Stimulated activated CD4-positive, alpha-beta T cell treated with anti-CD3 and anti-CD28 coated beads, Interleukin-2, amount 100 ng/mL, for 4 hours (primary cell): ENCODE measurements at regions not wholly inside any gene's neighbourhood (a gene's known extent, or its start where the extent isn't known, plus 50 kb on each side); places are given as distances from the start of the nearest gene placed in this dataset.
"Not testable (repeated sequence)": the region's sequence is repeated elsewhere in the genome, so short reads cannot be mapped to it uniquely, and the experiment has no call there.

Experiments used
- DNase-seq: peaks from one replicate; pipeline ENCODE4 v3.0.0-alpha.2; 2020; ENCODE audit warnings: low read depth

DNA sequence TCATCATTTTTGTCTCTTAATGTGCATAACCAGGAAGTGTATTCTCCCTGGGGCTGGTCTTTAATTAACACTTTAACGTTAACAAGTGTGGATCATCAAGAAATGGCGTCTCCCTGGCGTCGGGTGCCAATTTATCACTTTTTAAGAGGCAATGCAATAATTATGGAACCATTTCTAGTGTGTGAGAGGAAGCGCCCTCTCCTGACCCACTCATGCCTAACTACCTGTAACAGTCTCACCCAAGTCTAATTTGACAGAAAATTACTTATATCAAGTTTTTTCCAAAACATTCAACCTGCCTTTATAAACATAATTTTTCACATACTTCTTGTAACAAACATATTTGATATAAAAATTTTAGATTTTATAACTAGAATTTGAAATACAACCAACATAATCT lies 905.3 kb upstream of the MDGA2 start:
- no peak for DNase-seq

DNA sequence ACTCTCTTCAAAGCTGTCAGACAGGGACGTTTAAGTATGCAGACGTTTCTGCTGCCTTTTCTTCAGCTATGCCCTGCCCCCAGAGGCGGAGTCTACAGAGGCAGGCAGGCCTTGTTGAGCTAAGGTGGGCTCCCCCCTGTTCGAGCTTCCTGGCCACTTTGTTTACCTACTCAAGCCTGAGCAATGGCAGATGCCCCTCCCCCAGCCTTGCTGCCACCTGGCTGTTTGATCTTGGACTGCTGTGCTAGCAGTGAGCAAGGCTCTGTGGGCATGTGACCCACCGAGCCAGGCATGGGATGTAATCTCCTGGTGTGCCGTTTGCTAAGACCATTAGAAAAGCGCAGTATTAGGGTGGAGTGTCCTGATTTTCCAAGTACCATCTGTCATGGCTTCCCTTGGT lies 900.4 kb upstream of the MDGA2 start:
- no peak for DNase-seq

DNA sequence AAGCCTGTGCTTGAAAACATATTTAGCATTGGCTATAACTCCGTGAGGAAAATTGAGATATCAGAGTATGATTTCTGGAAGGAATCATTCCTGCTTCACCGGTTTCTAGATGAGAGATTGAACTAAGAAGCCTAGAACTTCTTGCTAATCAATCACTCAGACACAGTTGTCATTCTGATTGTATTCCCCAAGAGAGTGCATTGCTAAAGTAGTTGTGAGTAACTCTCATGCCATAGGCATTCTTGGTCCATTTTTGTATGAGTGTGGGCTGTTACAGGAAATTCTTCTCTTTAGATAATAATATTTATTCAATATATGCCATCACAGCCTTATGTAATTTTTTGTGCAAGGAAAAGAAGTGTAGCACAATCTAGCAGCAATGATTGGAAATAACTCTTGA lies 893.3 kb upstream of the MDGA2 start:
- no peak for DNase-seq

DNA sequence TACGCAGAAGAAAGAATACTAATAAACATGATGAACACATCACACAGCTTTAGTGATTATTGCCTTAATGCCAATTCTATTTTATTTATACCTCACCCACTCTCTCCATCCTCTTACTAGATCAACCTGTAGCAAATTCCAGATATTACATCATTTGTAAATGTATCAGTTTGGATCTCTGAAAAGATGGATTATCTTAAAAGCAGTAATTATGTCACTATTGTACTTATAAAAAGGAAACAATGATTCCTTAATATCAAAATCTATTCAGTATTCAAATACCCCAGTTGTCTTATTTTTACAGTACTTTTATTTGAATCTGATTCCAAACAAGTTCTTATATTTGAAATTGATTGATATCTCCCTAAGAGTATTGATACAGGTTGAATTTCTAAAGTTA lies 892.8 kb upstream of the MDGA2 start:
- no peak for DNase-seq

DNA sequence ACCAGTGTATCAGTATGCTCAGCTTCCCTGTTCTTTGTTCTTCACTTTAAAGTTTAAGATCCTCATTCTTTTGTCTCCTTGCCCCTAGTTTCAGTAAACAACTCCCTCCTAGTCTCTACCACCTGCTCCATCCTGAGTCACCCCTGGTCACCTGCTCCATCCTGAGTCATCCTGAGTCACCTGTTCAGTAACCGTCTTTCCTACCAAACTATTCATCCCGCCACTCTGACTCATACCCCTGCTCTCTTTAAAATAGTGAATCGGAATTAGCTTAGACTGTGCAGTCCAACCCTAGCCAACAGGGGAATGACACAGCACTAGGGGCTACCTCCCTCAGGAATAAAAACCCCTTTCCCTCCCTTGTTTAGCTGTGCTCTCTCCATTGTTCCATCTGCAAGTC lies 888.1 kb upstream of the MDGA2 start:
- DNase-seq, result no peak

DNA sequence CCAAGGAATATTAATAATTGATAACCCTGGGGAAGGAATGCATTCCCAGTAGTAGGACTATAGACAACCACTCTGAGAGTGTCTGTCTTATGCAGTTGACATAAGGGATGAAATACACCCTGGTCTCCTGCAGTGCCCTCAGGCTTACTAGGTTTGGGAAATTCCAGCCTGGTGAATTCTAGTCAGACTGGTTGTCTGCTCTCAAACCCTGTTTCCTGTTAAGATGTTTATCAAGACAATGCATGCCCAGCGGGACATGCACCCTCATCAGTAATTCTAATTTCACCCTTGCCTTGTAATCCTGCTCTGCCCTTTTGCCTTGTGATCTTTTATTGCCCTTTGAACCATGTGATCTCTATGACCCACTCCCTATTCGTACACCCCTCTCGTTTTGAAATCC lies 886.0 kb upstream of the MDGA2 start:
- DNase-seq, result not testable (repeated sequence)

GRCh38 chr14:48560421-48560820 lies 885.0 kb upstream of the MDGA2 start:
- DNase-seq, result no peak

GRCh38 chr14:48553443-48553842 lies 878.0 kb upstream of the MDGA2 start:
- no peak for DNase-seq

DNA sequence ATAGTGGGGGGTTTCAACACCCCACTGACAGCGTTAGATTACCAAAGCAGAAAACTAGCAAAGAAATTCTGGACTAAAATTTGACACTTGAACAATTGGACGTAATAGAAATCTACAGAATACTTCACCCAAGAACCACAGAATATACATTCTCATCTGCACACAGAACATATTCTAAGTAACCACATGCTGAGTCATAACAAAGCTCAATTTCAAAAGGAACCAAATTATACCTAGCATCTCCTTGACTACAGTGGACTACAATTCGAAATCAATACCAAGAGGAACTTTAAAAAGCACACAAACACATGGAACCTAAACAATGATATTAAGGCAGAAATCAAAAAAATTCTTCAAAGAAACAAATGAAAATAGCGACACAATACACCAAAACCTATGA lies 871.6 kb upstream of the MDGA2 start:
- DNase-seq, result no peak

DNA sequence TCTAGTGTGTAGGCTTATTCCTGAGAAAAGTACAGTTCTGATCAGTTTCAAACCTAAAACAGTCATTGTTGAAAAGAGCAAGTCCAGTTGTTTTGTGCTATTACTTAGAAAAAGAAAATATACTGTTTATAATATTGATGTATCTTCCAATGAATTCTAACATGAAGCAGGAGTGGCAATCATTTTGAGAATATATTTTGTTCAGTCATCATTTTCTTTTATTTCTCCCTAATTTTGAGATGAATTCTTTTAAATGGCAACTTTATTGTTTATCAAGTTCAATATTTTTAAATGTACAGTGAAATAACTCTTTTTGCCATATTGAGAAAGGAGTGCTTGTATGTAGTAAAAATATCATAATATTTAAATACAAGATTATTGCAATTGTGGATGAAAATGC lies 862.2 kb upstream of the MDGA2 start:
- no peak for DNase-seq

GRCh38 chr14:48536318-48536717 lies 860.9 kb upstream of the MDGA2 start:
- no peak for DNase-seq

DNA sequence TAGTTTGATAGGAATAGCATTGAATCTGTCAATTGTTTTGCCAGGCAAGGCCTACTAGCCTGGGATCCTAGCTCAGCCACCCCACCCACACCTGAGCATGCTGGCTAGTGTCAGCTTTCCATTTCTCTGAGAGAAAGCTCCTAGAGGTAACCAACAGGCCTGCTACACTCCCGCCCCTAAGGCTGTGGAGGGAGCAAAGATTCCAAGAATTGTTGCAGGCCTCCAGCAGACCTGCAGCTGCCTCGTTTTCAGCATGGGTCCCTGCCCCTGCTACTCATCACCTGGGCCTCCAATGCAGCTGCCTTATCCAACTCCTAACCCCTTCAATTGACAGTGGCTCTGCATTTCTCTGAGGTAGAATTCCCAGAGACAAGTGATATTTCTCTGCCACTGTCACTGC lies 852.4 kb upstream of the MDGA2 start:
- DNase-seq, result no peak

DNA sequence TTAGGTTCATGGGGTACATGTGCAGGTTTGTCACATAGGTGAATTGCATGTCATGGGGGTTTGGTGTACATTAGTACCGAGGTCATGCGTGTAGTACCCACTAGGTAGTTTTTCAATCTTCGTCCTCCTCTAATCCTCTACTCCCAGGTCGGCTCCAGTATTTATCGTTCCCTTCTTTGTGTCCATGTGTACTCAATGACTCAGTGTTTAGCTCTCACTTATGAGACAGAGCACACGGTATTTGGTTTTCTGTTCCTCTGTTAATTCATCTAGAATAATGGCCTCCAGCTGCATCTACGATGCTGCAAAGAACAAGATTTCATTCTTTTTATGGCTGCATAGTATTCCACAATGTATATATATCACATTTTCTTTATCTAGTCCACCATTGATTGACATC lies 850.9 kb upstream of the MDGA2 start:
- no peak for DNase-seq

- no peak for DNase-seq
These were observed 829.5 kb upstream of the MDGA2 start for GRCh38 chr14:48504921-48505320.

DNA sequence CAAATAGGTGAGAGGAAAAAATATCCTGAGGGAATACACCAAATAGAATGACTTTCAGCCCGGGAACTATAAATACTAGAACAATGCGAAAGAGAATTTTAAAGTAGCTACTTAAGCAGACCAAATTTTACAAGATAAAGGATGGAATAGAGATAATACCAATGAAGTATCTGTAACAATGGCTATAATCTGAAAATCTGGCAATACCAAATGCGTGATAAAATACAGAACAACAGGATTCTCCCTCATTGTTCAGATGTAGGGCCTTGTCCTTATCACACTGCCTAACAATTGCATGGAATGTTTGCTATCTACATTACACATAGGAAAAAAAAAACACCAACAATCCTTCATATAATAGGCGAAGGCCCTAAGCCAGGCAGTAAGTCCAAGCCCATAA lies 815.4 kb upstream of the MDGA2 start:
- no peak for DNase-seq

- DNase-seq, result no peak
These were observed 798.5 kb upstream of the MDGA2 start for GRCh38 chr14:48473944-48474343.

DNA sequence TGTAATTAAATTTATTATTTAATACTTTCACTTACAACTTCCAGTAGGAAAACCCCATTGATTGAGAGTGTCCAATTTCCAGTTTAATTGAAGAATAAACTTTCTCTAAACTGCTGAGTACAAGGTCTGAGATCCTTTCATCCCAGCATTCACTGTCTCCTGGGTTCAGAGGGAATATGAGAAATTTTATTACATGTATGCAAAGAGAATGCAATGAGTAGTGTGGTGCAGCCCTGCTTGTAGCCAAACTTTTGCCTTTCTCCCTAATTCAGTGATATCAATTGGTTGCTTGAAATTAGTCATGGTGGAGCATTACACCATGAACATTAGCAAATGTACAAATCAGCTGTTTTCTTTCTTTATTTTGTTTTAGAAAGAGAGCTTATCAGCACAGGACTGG lies 780.6 kb upstream of the MDGA2 start:
- no peak for DNase-seq

DNA sequence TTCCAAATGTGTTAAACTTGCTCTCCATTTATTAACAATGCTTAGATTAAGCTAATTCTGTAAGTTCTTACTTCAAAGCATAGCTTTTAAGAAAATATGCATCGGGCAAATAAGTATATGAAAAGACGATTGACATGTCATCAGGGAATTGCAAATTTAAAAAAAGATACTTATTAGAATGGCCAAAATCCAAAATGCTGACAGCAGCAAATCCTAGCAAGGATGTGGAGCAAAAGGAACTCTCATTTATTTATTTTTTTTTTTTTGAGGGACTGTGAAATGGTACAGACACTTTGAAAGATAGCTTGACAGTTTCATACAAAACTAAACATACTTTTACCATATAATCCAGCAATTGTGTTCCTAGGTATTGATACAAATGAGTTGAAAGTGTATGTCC lies 779.5 kb upstream of the MDGA2 start:
- no peak for DNase-seq

GRCh38 chr14:48452437-48452995 lies 777.1 kb upstream of the MDGA2 start:
- no peak for DNase-seq

- no peak for DNase-seq
These were observed 759.8 kb upstream of the MDGA2 start for GRCh38 chr14:48435221-48435620.

DNA sequence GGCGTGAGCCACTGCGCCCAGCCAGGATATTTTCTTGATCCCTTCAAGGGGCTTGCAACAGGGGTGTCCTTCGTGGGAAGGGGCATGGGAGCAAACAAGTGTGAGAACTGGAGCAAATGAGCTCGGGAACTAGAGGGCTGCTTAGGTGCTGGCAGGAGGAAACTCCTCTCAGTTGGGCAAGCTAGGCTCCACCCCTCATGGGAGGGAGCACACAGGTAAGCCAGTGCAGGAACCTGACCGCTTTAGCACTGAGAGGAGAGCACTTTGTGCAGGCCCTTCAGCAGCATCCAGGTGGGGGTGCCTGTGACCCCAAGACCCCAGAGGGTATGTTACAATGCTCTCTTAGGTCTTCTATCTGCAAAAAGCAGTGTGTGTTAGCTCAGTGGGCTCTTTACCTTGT lies 755.4 kb upstream of the MDGA2 start:
- DNase-seq, result no peak

DNA sequence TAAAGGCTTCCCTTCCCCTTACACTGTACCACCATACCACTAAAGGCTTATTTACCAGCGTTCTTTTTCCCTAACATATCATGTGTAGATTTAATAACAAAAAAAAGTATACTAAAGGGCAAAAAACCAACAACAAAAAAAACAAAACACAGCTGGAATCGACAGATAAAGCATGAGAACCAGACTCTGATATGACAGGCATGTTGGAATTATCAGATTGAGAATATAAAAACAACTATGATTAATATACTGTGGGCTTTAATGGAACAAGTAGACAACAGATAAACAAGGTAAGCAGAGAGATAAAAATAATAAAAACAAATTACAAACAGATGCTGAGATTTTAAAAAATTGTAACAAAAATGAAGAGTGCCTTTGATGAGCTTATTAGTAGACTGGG lies 754.1 kb upstream of the MDGA2 start:
- no peak for DNase-seq

DNA sequence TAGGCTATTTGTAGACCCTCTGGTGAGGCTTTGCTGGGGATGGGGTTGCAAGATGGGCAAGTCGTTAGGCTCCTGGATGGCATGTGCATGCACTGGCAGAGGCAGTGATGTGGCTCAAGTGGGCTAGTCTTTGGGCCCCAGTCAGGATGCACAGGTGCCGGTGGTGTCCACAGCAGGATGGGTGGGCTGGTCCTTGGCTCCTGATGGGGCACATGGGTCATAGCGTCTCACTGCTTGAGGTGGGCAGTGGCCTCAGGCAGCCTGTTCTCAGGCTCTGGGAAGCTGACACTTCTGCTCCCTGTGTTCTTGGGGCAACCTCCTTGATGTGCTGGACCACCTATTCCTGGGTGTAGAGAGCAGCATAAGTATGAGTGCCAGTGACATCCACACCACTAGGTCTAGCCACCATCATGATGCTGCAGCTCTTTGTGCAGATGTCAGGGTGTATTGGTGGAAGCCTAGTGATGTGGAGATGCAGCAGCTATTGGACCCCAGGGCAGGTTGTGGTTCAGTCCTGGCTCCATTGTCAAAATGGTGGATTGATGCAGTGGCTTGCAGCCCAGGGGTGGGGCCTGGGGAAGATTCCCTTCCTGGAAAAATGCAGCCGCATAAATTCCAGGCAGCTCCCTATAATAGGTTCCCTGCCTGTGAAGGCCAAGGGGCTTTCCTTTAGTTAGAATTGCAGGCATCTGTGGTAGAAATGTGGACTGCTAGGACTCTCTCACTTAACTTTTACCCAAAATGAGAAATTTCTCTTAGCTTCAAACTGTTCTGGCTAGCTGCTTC lies 742.5 kb upstream of the MDGA2 start:
- no peak for DNase-seq

GRCh38 chr14:48401321-48401720 lies 725.9 kb upstream of the MDGA2 start:
- no peak for DNase-seq
